Activated naive CD8-positive, alpha-beta T cell treated with anti-CD3 and anti-CD28 coated beads, Interleukin-2, amount 10 ng/mL, durations not matched to agents 7 days and 5 days (primary cell): ENCODE measurements at regions not wholly inside any gene's neighbourhood (a gene's known extent, or its start where the extent isn't known, plus 50 kb on each side); places are given as distances from the start of the nearest gene placed in this dataset.

Source experiments
- ATAC-seq: fragments of 150-1000 bp; cut with Tn5 transposase; one replicate; pipeline ENCODE4 v1.10.0; 2021; ENCODE audit warnings: low read depth, moderate library complexity
- POLR2A ChIA-PET: fragments of 350-600 bp; sonication (Branson Sonifier 250); formaldehyde crosslinking; loops from one replicate; lab custom pipeline; 2021; ENCODE audit warnings: antibody characterized with exemption; lab: Charles Lee
- DNase-seq: peaks from one replicate; pipeline ENCODE4 v3.0.0; 2021
- H3K27ac Mint-ChIP-seq: one replicate; pipeline ENCODE4 v1.8.0; 2022; ENCODE audit warnings: mild to moderate bottlenecking, mixed read lengths
- H3K27me3 Mint-ChIP-seq: one replicate; pipeline ENCODE4 v1.8.0; 2022; ENCODE audit warnings: mild to moderate bottlenecking, moderate library complexity, mixed read lengths
- H3K36me3 Mint-ChIP-seq: one replicate; pipeline ENCODE4 v1.8.0; 2021; ENCODE audit warnings: mild to moderate bottlenecking, mixed read lengths
- H3K4me1 Mint-ChIP-seq: one replicate; pipeline ENCODE4 v1.8.0; 2021; ENCODE audit warnings: mixed read lengths
- H3K4me3 Mint-ChIP-seq: one replicate; pipeline ENCODE4 v1.8.0; 2022; ENCODE audit warnings: mild to moderate bottlenecking, moderate library complexity, mixed read lengths
- H3K9me3 Mint-ChIP-seq: one replicate; pipeline ENCODE4 v1.8.0; 2021; ENCODE audit warnings: mixed read lengths

- DNase-seq (no peak), ATAC-seq (no peak)
- Mint-ChIP-seq H3K27me3 (peaks cover 16% of the 10 kb centered on the region), H3K27ac (no peak overlapping the region), H3K9me3 (no peaks in the 10 kb centered on the region), H3K36me3 (no peaks in the 10 kb centered on the region), H3K4me3 (no peak overlapping the region), H3K4me1 (peaks cover 4% of the 10 kb centered on the region)
- POLR2A ChIA-PET = no interaction called here
Observed at GRCh38 chr15:38708672-38709180, 144.1 kb upstream of the RASGRP1 start.

GRCh38 chr15:38709196-38709595, 144.6 kb upstream of the RASGRP1 start:
- H3K4me3 Mint-ChIP-seq = no peak overlapping the region
- peaks cover 13% of the 10 kb centered on the region for H3K27me3 Mint-ChIP-seq
- peaks cover 4% of the 10 kb centered on the region for H3K4me1 Mint-ChIP-seq
- no peak overlapping the region for H3K27ac Mint-ChIP-seq
- H3K36me3 Mint-ChIP-seq = no peaks in the 10 kb centered on the region
- no peak for ATAC-seq
- DNase-seq = no peak
- H3K9me3 Mint-ChIP-seq = no peaks in the 10 kb centered on the region
- POLR2A ChIA-PET = no interaction called here

GRCh38 chr15:38714309-38715072, 149.9 kb upstream of the RASGRP1 start:
- DNase-seq (no peak), ATAC-seq (no peak)
- peaks cover 18% of the 10 kb centered on the region for H3K27me3 Mint-ChIP-seq
- H3K36me3 Mint-ChIP-seq = no peaks in the 10 kb centered on the region
- H3K27ac Mint-ChIP-seq = no peak overlapping the region
- H3K4me1 Mint-ChIP-seq = no peaks in the 10 kb centered on the region
- no peak overlapping the region for H3K4me3 Mint-ChIP-seq
- no peaks in the 10 kb centered on the region for H3K9me3 Mint-ChIP-seq
- POLR2A ChIA-PET = no interaction called here

- H3K27me3 Mint-ChIP-seq = peaks cover 7% of the 10 kb centered on the region
- no peaks in the 10 kb centered on the region for H3K9me3 Mint-ChIP-seq
- H3K36me3 Mint-ChIP-seq = no peaks in the 10 kb centered on the region
- POLR2A ChIA-PET = no interaction called here
- H3K4me1 Mint-ChIP-seq = no peaks in the 10 kb centered on the region
- no peak for ATAC-seq
- no peak for DNase-seq
- H3K4me3 Mint-ChIP-seq = no peak overlapping the region
- no peak overlapping the region for H3K27ac Mint-ChIP-seq
Observed at GRCh38 chr15:38720893-38721567, 156.4 kb upstream of the RASGRP1 start.

- Mint-ChIP-seq H3K4me3 (no peak overlapping the region), H3K9me3 (no peaks in the 10 kb centered on the region), H3K27me3 (peaks cover 7% of the 10 kb centered on the region), H3K4me1 (no peaks in the 10 kb centered on the region), H3K27ac (no peak overlapping the region), H3K36me3 (no peaks in the 10 kb centered on the region)
- ATAC-seq (no peak), DNase-seq (no peak)
- POLR2A ChIA-PET = no interaction called here
Observed at GRCh38 chr15:38721568-38721945, 156.9 kb upstream of the RASGRP1 start.

- Mint-ChIP-seq H3K9me3 (no peaks in the 10 kb centered on the region), H3K27ac (no peak overlapping the region), H3K4me3 (no peak overlapping the region), H3K4me1 (no peaks in the 10 kb centered on the region), H3K36me3 (no peaks in the 10 kb centered on the region), H3K27me3 (peaks cover 2% of the 10 kb centered on the region)
- DNase-seq (no peak), ATAC-seq (no peak)
- POLR2A ChIA-PET = no interaction called here
Observed at GRCh38 chr15:38722236-38722635, 157.6 kb upstream of the RASGRP1 start.

GRCh38 chr15:38724827-38725226, 160.2 kb upstream of the RASGRP1 start:
- no peak overlapping the region for H3K4me3 Mint-ChIP-seq
- H3K9me3 Mint-ChIP-seq = no peaks in the 10 kb centered on the region
- DNase-seq = no peak
- peaks cover 9% of the 10 kb centered on the region for H3K27me3 Mint-ChIP-seq
- POLR2A ChIA-PET = no interaction called here
- no peak overlapping the region for H3K27ac Mint-ChIP-seq
- no peaks in the 10 kb centered on the region for H3K4me1 Mint-ChIP-seq
- no peak for ATAC-seq
- no peaks in the 10 kb centered on the region for H3K36me3 Mint-ChIP-seq

- DNase-seq (no peak), ATAC-seq (no peak)
- no peaks in the 10 kb centered on the region for H3K36me3 Mint-ChIP-seq
- no peak overlapping the region for H3K4me3 Mint-ChIP-seq
- H3K27me3 Mint-ChIP-seq = peaks cover 11% of the 10 kb centered on the region
- H3K4me1 Mint-ChIP-seq = no peaks in the 10 kb centered on the region
- H3K27ac Mint-ChIP-seq = no peak overlapping the region
- POLR2A ChIA-PET = no interaction called here
- no peaks in the 10 kb centered on the region for H3K9me3 Mint-ChIP-seq
Observed at GRCh38 chr15:38726187-38726586, 161.6 kb upstream of the RASGRP1 start.

- Mint-ChIP-seq H3K9me3 (no peaks in the 10 kb centered on the region), H3K27me3 (peaks cover 27% of the 10 kb centered on the region), H3K36me3 (no peaks in the 10 kb centered on the region), H3K4me1 (peaks cover 2% of the 10 kb centered on the region), H3K4me3 (no peak overlapping the region), H3K27ac (no peak overlapping the region)
- POLR2A ChIA-PET = no interaction called here
- no peak for DNase-seq
- ATAC-seq = no peak
Observed at GRCh38 chr15:38733331-38733730, 168.7 kb upstream of the RASGRP1 start.

GRCh38 chr15:38740206-38740605, 175.6 kb upstream of the RASGRP1 start:
- peaks cover 18% of the 10 kb centered on the region for H3K27me3 Mint-ChIP-seq
- H3K4me1 Mint-ChIP-seq = no peaks in the 10 kb centered on the region
- no peaks in the 10 kb centered on the region for H3K36me3 Mint-ChIP-seq
- ATAC-seq (no peak), DNase-seq (no peak)
- H3K4me3 Mint-ChIP-seq = no peak overlapping the region
- POLR2A ChIA-PET = no interaction called here
- no peaks in the 10 kb centered on the region for H3K9me3 Mint-ChIP-seq
- H3K27ac Mint-ChIP-seq = no peak overlapping the region

GRCh38 chr15:38743147-38743546, 178.5 kb upstream of the RASGRP1 start:
- no peak overlapping the region for H3K27ac Mint-ChIP-seq
- no peaks in the 10 kb centered on the region for H3K36me3 Mint-ChIP-seq
- ATAC-seq = no peak
- DNase-seq = no peak
- no peaks in the 10 kb centered on the region for H3K9me3 Mint-ChIP-seq
- no peak overlapping the region for H3K4me3 Mint-ChIP-seq
- H3K4me1 Mint-ChIP-seq = no peaks in the 10 kb centered on the region
- peaks cover 19% of the 10 kb centered on the region for H3K27me3 Mint-ChIP-seq
- POLR2A ChIA-PET = no interaction called here

GRCh38 chr15:38745126-38745525, 180.5 kb upstream of the RASGRP1 start:
- Mint-ChIP-seq H3K27me3 (peaks cover 15% of the 10 kb centered on the region), H3K9me3 (no peaks in the 10 kb centered on the region), H3K27ac (no peak overlapping the region), H3K36me3 (no peaks in the 10 kb centered on the region), H3K4me1 (no peaks in the 10 kb centered on the region), H3K4me3 (no peak overlapping the region)
- POLR2A ChIA-PET = no interaction called here
- ATAC-seq = no peak
- DNase-seq = no peak

- Mint-ChIP-seq H3K36me3 (no peaks in the 10 kb centered on the region), H3K9me3 (no peaks in the 10 kb centered on the region), H3K27me3 (peaks cover 15% of the 10 kb centered on the region), H3K27ac (no peak overlapping the region), H3K4me3 (no peak overlapping the region), H3K4me1 (no peaks in the 10 kb centered on the region)
- no peak for DNase-seq
- POLR2A ChIA-PET = no interaction called here
- ATAC-seq = no peak
Observed at GRCh38 chr15:38745626-38746025, 181.0 kb upstream of the RASGRP1 start.

- no peak for ATAC-seq
- no peaks in the 10 kb centered on the region for H3K36me3 Mint-ChIP-seq
- H3K27me3 Mint-ChIP-seq = peaks cover 15% of the 10 kb centered on the region
- no peak overlapping the region for H3K27ac Mint-ChIP-seq
- H3K4me3 Mint-ChIP-seq = no peak overlapping the region
- no peaks in the 10 kb centered on the region for H3K4me1 Mint-ChIP-seq
- POLR2A ChIA-PET = no interaction called here
- no peak for DNase-seq
- no peaks in the 10 kb centered on the region for H3K9me3 Mint-ChIP-seq
Observed at GRCh38 chr15:38746211-38746610, 181.6 kb upstream of the RASGRP1 start.
